ENCODE measurements at regions not wholly inside any gene's neighbourhood (a gene's known extent, or its start where the extent isn't known, plus 50 kb on each side); places are given as distances from the start of the nearest gene placed in this dataset.

DNA sequence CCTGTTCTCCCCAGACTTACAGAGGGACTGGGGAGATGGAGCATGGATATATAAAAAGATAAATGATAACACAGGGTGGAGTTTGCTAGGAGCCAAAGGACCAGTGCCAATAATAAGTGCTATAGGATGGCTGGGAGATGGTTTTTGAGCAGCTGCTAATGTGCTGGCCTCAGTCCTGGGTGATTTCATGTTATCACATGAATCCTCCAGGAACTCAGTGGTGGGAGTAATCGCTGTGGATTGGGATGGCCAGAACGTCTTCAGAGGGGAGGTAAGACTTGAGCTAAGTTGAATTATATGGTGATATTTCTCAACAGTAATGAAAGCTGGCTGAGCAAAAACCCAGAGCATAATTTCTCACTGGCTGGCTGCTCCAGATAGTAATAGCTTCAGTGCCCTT is 441.4 kb downstream of the SLC4A3 start:
- TF ChIP-seq, protein P1, sequence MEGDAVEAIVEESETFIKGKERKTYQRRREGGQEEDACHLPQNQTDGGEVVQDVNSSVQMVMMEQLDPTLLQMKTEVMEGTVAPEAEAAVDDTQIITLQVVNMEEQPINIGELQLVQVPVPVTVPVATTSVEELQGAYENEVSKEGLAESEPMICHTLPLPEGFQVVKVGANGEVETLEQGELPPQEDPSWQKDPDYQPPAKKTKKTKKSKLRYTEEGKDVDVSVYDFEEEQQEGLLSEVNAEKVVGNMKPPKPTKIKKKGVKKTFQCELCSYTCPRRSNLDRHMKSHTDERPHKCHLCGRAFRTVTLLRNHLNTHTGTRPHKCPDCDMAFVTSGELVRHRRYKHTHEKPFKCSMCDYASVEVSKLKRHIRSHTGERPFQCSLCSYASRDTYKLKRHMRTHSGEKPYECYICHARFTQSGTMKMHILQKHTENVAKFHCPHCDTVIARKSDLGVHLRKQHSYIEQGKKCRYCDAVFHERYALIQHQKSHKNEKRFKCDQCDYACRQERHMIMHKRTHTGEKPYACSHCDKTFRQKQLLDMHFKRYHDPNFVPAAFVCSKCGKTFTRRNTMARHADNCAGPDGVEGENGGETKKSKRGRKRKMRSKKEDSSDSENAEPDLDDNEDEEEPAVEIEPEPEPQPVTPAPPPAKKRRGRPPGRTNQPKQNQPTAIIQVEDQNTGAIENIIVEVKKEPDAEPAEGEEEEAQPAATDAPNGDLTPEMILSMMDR (conservative IDR thresholded peaks at IDR 0.05) = no peak
- H3K27ac ChIP-seq = no peak overlapping the region

DNA sequence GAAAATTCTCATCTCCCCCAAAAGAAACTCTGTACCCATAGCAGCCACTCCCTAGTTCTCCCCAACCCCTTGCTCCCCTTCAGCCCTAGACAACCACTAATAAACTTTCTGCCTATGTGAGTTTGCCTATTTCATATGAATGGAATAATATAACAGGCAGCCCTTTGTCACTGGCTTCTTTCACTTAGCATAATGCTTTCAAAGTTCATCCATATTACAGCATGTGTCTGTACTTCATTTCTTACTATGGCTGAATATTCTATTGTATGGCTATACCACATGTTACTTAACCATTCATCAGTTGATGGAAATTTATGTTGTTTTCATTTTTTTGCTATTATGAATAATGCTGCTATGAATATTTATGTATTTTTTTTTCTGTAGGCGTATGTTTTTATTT is 442.9 kb downstream of the SLC4A3 start:
- TF ChIP-seq, protein P1 (conservative IDR thresholded peaks at IDR 0.05) = no peak
- no peak overlapping the region for H3K27ac ChIP-seq

DNA sequence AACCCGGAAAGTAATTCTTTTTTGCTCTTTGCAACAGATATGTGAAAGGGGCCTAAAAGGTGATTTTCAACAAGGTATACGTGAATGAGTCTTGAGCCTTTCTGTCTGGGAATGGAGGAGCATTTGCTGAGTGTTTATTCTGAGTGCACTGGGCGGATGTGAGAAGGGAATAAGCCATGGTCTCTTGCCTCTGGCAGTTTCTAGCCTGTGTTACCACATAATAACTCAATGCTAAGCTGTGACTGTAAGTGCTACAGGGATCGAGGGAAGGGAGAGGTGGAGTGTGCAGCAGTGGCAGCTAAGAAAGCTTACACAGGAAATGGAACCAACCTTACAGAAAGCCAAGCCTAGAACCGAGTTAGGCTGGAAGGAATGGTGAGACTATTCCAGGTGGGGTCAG is 444.3 kb downstream of the SLC4A3 start:
- H3K27ac ChIP-seq = no peak overlapping the region
- TF ChIP-seq, protein P1 (conservative IDR thresholded peaks at IDR 0.05) = no peak

DNA sequence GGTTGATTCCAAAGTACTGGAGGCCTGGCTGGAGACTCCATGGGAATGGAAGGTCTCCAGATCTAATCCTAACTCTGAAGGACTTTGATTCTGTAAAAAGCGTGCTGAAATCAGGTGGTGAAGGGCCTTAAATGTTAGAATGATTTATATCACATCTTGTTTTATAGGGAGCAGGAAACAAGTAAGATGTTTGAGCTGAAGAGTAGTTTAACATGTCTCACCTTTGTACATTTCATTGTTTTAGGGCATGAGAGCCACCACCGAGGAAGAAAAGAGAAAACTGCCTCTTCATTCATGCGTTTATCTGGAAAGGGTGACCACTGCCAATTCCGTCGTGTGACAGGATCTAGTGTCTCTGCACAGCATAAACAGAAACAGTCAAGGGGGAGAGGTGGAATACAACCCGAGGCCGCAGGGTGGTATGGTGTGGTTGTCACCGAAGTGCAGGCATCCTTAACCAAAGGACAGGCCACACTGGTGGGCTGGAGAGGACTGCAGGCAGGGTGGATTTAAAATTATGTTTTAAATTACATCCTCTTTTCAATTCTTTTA is 445.3 kb downstream of the SLC4A3 start:
- no peak overlapping the region for H3K27ac ChIP-seq
- TF ChIP-seq, protein P1 (conservative IDR thresholded peaks at IDR 0.05) = no peak

DNA sequence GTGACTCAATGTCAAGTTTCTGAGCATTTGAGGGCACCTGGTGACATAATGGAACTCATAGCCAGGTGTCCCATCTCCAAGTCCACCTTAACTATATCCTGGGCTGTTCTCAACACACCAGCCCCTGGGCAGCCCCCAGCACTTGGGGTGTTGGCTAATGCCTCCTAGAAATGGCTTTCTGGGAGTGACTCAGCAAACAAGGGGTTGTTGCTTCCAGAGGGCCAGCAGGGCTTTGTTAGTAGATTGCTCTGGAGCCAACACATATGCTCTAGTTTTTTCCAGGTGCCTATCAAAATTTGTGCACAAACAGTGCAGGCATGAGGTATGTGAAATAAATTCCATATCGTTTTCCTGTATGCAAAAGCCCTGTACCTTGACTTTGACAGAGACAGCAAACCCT is 448.4 kb downstream of the SLC4A3 start:
- H3K27ac ChIP-seq = no peak overlapping the region
- TF ChIP-seq, protein P1 (conservative IDR thresholded peaks at IDR 0.05) = no peak

DNA sequence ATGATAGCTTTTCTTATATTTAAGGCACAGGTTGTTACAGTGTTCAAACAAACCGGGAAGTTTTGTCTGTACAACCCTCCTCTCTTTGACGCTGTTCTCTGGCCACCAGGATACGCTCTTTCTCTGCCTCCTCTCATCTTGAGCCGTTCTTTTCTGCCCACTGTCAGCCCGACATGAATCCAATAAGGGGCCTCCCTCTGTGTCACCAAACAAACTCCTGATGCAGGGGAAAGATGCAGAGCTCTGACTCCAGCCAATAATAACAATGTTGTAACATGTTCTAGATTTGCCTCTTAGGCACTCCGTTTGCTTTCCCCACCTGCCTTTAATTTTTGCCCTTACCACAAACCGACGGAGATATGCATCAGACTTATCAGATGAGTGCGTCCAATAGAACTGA is 449.3 kb downstream of the SLC4A3 start:
- TF ChIP-seq, protein P1 (conservative IDR thresholded peaks at IDR 0.05) = 0 out of 2 replicates have a peak, but pooled peaks have one; percentile 22
- no peak overlapping the region for H3K27ac ChIP-seq

DNA sequence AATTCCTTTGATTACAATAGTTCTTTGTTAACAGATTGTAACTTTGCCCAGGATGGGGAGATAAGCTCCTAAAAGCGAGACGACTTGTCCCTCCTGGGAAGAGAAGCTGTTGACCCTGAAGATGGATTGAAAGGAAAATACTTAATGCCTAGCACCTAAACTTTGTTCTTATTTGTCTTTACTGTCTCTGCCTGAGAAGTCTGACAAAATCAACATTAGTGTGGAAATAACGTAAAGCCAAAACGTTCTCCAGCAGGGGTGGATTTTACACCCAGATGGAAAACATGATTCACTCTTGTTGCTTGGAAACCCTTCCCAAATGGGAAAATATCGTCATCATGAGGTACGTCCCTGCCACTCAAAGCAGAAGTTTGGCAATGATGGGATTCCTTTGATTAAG is 450.1 kb downstream of the SLC4A3 start:
- TF ChIP-seq, protein P1 (conservative IDR thresholded peaks at IDR 0.05) = no peak
- no peak overlapping the region for H3K27ac ChIP-seq

All from VCaP (cell line).